GM18870 (cell line): ENCODE measurements at regions not wholly inside any gene's neighbourhood (a gene's known extent, or its start where the extent isn't known, plus 50 kb on each side); places are given as distances from the start of the nearest gene placed in this dataset.

Experiments
- ATAC-seq: cut with Tn5 transposase; IDR thresholded peaks from one replicate; pipeline ENCODE4 v1.9.1; 2021; ENCODE audit warnings: moderate library complexity; ENCODE audit not compliant: unreplicated experiment

DNA sequence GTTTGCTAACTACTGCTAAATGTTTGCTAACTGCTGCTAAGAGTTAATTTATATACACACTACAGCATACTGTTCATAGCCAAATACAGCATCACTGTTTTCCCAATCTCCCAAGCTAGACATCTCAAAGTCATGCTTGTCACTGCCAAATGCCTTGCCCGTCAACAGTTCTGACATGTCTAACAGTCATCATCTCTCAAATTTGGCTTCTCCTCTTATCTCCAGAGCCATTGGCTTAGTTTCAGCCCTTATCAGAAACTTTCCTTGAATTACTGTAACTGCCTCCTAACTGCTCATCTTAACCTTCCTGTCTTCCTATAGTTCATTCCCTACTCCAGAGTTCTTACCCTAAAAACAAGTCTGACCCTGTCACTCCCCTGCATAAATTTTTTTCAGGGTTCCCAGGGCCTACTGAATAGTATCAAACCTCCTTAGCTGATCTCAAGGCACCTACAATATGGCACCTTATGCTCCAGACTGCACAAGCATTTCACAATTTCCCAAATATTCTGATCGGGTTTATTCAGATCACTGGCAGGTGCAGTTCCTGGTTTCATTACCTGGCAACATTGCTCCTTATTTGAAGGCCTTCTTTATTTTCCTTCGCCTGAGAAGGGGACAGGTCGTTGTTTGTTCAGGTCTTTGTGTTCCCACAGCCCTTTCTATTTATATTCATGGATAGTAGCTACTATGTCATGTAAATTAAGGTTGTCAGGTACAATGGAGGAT is 55.9 kb upstream of the ANKRD55 start:
- ATAC-seq, result no peak

DNA sequence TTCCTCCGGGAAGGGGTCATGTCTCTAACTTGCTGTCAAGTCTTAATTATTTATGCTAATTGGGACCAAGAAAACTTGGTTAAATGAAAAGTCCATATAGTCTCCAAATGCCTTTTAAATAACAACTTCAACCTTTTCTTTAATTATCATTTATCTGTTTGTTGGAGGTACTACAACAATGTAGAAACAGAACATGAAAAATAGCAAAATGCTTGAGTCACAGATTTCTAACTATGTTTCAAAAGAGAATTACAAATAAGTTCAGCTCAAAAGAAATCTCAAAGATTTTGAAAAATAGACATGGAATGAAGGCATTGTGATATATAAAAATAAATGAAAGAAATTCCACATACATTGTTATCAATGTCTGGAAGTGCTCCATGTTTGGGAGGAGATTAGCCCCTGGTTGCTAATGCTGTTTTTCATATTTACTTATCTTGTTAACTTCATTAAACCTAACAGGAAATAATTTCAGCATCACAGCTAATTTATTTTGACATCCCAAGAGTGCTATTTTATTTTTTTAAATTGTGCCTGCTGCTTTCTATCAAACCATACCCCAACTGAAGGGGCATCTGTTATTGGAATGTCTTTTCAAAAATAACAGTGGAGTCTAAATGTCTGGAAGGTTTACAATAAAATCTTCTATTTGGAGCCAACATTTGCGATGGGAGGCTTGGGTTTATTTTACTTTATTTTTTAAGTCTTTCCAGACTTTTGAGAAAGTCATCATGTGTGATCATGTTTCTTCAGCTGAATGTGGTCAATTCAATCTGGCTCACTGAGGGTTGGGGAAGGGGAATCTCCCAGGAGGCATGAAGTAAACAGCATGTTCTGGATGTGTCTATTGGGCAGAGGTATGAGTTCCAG is 53.1 kb upstream of the ANKRD55 start:
- ATAC-seq, result no peak

DNA sequence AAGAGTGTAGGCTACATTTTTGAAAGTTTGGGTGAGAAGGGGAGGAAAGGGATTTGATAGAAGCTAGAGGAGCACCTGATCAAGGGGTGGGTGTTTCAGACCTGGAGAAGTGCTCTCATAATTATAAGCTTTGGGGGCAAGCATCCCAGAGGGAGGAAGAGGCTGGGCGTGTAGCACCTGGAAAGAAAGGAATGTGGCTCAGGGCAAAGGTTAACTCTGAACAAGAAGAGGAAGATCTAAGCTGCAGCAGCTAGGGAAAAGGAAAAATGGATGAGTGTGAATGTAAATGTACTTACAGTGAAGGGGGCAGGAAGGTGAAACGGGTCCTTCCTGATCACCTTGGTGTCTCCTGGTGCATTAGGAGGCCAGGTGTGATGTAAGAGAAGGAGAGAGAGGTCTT is 49.8 kb upstream of the ANKRD55 start:
- no peak for ATAC-seq
